H9 (cell line): ENCODE measurements at regions not wholly inside any gene's neighbourhood (a gene's known extent, or its start where the extent isn't known, plus 50 kb on each side); places are given as distances from the start of the nearest gene placed in this dataset.

ENCODE experiments used
- DNase-seq: peaks from one replicate; pipeline ENCODE4 v3.0.0-alpha.2; 2017
- H2AFZ ChIP-seq: one replicate; pipeline ENCODE4 v1.6.1; 2013; ENCODE audit warnings: mild to moderate bottlenecking, low read length, control low read depth, moderate library complexity
- H2AK5ac ChIP-seq: 2 replicates; pipeline ENCODE4 v1.6.1; 2013; ENCODE audit warnings: low read length, control low read depth, mixed read lengths; ENCODE audit not compliant: insufficient read length
- H2BK120ac ChIP-seq: one replicate; pipeline ENCODE4 v1.6.1; 2013; ENCODE audit warnings: low read depth, mild to moderate bottlenecking, low read length, control low read depth, inconsistent platforms; ENCODE audit not compliant: poor library complexity, severe bottlenecking
- H2BK12ac ChIP-seq: 2 replicates; pipeline ENCODE4 v1.6.1; 2013; ENCODE audit warnings: low read length, control low read depth, mixed read lengths, low read depth; ENCODE audit not compliant: insufficient read length
- H2BK15ac ChIP-seq: 2 replicates; pipeline ENCODE4 v1.6.1; 2013; ENCODE audit warnings: low read depth, low read length, control low read depth
- H2BK20ac ChIP-seq: one replicate; pipeline ENCODE4 v1.6.1; 2013; ENCODE audit warnings: low read depth, mild to moderate bottlenecking, low read length, control low read depth, inconsistent platforms; ENCODE audit not compliant: poor library complexity, severe bottlenecking
- H2BK5ac ChIP-seq: 2 replicates; pipeline ENCODE4 v1.6.1; 2013; ENCODE audit warnings: low read length, control low read depth, mixed read lengths; ENCODE audit not compliant: insufficient read length
- H3K14ac ChIP-seq: 2 replicates; pipeline ENCODE4 v1.6.1; 2013; ENCODE audit warnings: low read length, control low read depth; ENCODE audit not compliant: insufficient read depth
- H3K18ac ChIP-seq: 2 replicates; pipeline ENCODE4 v1.6.1; 2013; ENCODE audit warnings: low read depth, mild to moderate bottlenecking, mixed read lengths, low read length, control low read depth; ENCODE audit not compliant: insufficient read length
- H3K23ac ChIP-seq: 2 replicates; pipeline ENCODE4 v1.6.1; 2013; ENCODE audit warnings: low read length, control low read depth, mixed read lengths, low read depth; ENCODE audit not compliant: insufficient read length
- H3K23me2 ChIP-seq: 2 replicates; pipeline ENCODE4 v1.6.1; 2013; ENCODE audit warnings: low read depth, mild to moderate bottlenecking, mixed read lengths, low read length, control low read depth; ENCODE audit not compliant: insufficient read length, poor library complexity, severe bottlenecking
- H3K27ac ChIP-seq: 2 replicates; pipeline ENCODE4 v1.5.1; 2013; ENCODE audit warnings: low read length, control low read depth, mixed read lengths, low read depth; ENCODE audit not compliant: insufficient read length
- H3K27me3 ChIP-seq: 2 replicates; pipeline ENCODE4 v1.6.1; 2013; ENCODE audit warnings: low read length, control low read depth, inconsistent platforms; ENCODE audit not compliant: insufficient read depth
- H3K4ac ChIP-seq: 2 replicates; pipeline ENCODE4 v1.6.1; 2013; ENCODE audit warnings: low read depth, mild to moderate bottlenecking, control low read depth, inconsistent platforms, low read length, moderate library complexity
- H3K4me1 ChIP-seq: 2 replicates; pipeline ENCODE4 v1.6.1; 2013; ENCODE audit warnings: low read length, control low read depth, inconsistent platforms; ENCODE audit not compliant: insufficient read depth
- H3K4me2 ChIP-seq: 2 replicates; pipeline ENCODE4 v1.6.1; 2013; ENCODE audit warnings: low read length, control low read depth, mixed read lengths; ENCODE audit not compliant: insufficient read length, insufficient read depth
- H3K56ac ChIP-seq: 2 replicates; pipeline ENCODE4 v1.6.1; 2013; ENCODE audit warnings: low read depth, mild to moderate bottlenecking, mixed read lengths, low read length, control low read depth; ENCODE audit not compliant: insufficient read length
- H3K79me1 ChIP-seq: 2 replicates; pipeline ENCODE4 v1.6.1; 2013; ENCODE audit warnings: low read depth, mild to moderate bottlenecking, moderate library complexity, low read length, control low read depth, inconsistent platforms; ENCODE audit not compliant: insufficient read depth, poor library complexity, severe bottlenecking
- H3K79me2 ChIP-seq: 2 replicates; pipeline ENCODE4 v1.6.1; 2013; ENCODE audit warnings: low read length, control low read depth, inconsistent platforms; ENCODE audit not compliant: insufficient read depth
- H3K9ac ChIP-seq: 2 replicates; pipeline ENCODE4 v1.6.1; 2013; ENCODE audit warnings: low read length, control low read depth, mixed read lengths; ENCODE audit not compliant: insufficient read length; ENCODE audit errors: extremely low read depth
- H3K9me3 ChIP-seq: one replicate; pipeline ENCODE4 v1.6.1; 2013; ENCODE audit warnings: low read depth, low read length, inconsistent platforms; ENCODE audit not compliant: control insufficient read depth
- H3T11ph ChIP-seq: one replicate; pipeline ENCODE4 v1.6.1; 2013; ENCODE audit warnings: mild to moderate bottlenecking, low read length, control low read depth, inconsistent platforms
- H4K20me1 ChIP-seq: one replicate; pipeline ENCODE4 v1.6.1; 2013; ENCODE audit not compliant: control insufficient read depth, insufficient read length, insufficient read depth
- H4K5ac ChIP-seq: 2 replicates; pipeline ENCODE4 v1.6.1; 2013; ENCODE audit warnings: low read depth, mild to moderate bottlenecking, mixed read lengths, low read length, control low read depth; ENCODE audit not compliant: insufficient read length
- H4K8ac ChIP-seq: replicated peaks from 2 replicates; pipeline ENCODE4 v1.6.1; 2013; ENCODE audit warnings: low read length, control low read depth, mixed read lengths, low read depth; ENCODE audit not compliant: insufficient read length
- H4K91ac ChIP-seq: 2 replicates; pipeline ENCODE4 v1.6.1; 2013; ENCODE audit warnings: low read depth, mild to moderate bottlenecking, moderate library complexity, mixed read lengths, low read length, control low read depth; ENCODE audit not compliant: insufficient read length
- H3K27ac Mint-ChIP-seq, 3 experiments: 2 replicates in 2 of 3; 3 replicates in 1 of 3; pipeline ENCODE4 v1.8.0; 2020 to 2021; ENCODE audit warnings: mixed read lengths in 3 of 3, mild to moderate bottlenecking in 1 of 3, moderate library complexity in 1 of 3
- H3K27me3 Mint-ChIP-seq: 2 replicates; pipeline ENCODE4 v1.8.0; 2021; ENCODE audit warnings: low read depth, mild to moderate bottlenecking, moderate library complexity, mixed read lengths
- H3K36me3 Mint-ChIP-seq, 3 experiments: 2 replicates in 2 of 3; 3 replicates in 1 of 3; pipeline ENCODE4 v1.8.0; 2020 to 2021; ENCODE audit warnings: low read depth in 3 of 3, mixed read lengths in 3 of 3; ENCODE audit not compliant: insufficient read depth in 1 of 3
- H3K4me1 Mint-ChIP-seq, 2 experiments: 2 replicates each; pipeline ENCODE4 v1.8.0; 2020; ENCODE audit warnings: mixed read lengths in 2 of 2
- H3K4me3 Mint-ChIP-seq, 2 experiments: 2 replicates in 1 of 2; 3 replicates in 1 of 2; pipeline ENCODE4 v1.8.0; 2020 to 2021; ENCODE audit warnings: mild to moderate bottlenecking in 2 of 2, mixed read lengths in 2 of 2, moderate library complexity in 1 of 2
- H3K9me3 Mint-ChIP-seq, 2 experiments: 2 replicates in 1 of 2; 3 replicates in 1 of 2; pipeline ENCODE4 v1.8.0; 2020; ENCODE audit warnings: mild to moderate bottlenecking in 2 of 2, mixed read lengths in 2 of 2, moderate library complexity in 1 of 2
- CTCF ChIP-seq: fragments of 200-600 bp; sonication (generic); conservative IDR thresholded peaks from 3 replicates; pipeline ENCODE4 v1.8.0; 2021; ENCODE audit warnings: antibody characterized with exemption, mild to moderate bottlenecking
- WGBS: extraction: QIAGEN DNeasy Blood & Tissue Kit; methylation state at CpG from one replicate; pipeline ENCODE4 v1.1.7; 2013; ENCODE audit warnings: missing lambda C conversion rate, low lambda C conversion rate, mixed read lengths; ENCODE audit not compliant: insufficient read length; ENCODE audit errors: extremely low coverage; 5-methylcytosine and 5-hydroxymethylcytosine counted together

GRCh38 chr4:136124251-136124745 lies 1408.0 kb downstream of the PCDH18 start:
- no peak overlapping the region for H3K4me2 ChIP-seq
- WGBS = no CpG with 5 or more reads among the region's 1 CpG

More at GRCh38 chr4:136124251-136124745, 1408.0 kb downstream of the PCDH18 start:
- no peak overlapping the region for H3K56ac ChIP-seq
- no peak overlapping the region for H3K14ac ChIP-seq
- no peak overlapping the region for H3K9ac ChIP-seq
- H3K23ac ChIP-seq = no peak overlapping the region
- no peak for DNase-seq
- no peak overlapping the region for H3K18ac ChIP-seq
- no peaks in the 10 kb centered on the region for H3K4me1 ChIP-seq
- H3K9me3 ChIP-seq = no peaks in the 10 kb centered on the region
- H3K23me2 ChIP-seq = no peaks in the 10 kb centered on the region
- no peak overlapping the region for H3K4ac ChIP-seq
- no peak overlapping the region for H2AFZ ChIP-seq
- H2AK5ac ChIP-seq = no peak overlapping the region
- H2BK5ac ChIP-seq = no peak overlapping the region
- Mint-ChIP-seq H3K27ac (no peak overlapping the region), H3K27me3 (no peaks in the 10 kb centered on the region), H3K36me3 (0 out of 7 replicates have a peak, but pooled peaks cover 0 to 4% (median 0%) of the 10 kb centered on the region in 3 experiments), H3K4me3 (no peak overlapping the region), H3K9me3 (no peaks in the 10 kb centered on the region), H3K4me1 (peaks cover 3 to 5% of the 10 kb centered on the region in 2 experiments; a peak in 1 of 4 replicates)
- no peaks in the 10 kb centered on the region for H4K20me1 ChIP-seq
- H4K91ac ChIP-seq = no peak overlapping the region
- H2BK15ac ChIP-seq = no peak overlapping the region
- H3K27me3 ChIP-seq = no peaks in the 10 kb centered on the region
- no peaks in the 10 kb centered on the region for H3K79me2 ChIP-seq
- no peak overlapping the region for H2BK20ac ChIP-seq
- no peak overlapping the region for H2BK120ac ChIP-seq
- H4K8ac ChIP-seq = no peak overlapping the region
- no peak for TF ChIP-seq CTCF
- no peak overlapping the region for H2BK12ac ChIP-seq
- H3K27ac ChIP-seq = no peak overlapping the region
- H4K5ac ChIP-seq = no peak overlapping the region
- no peak overlapping the region for H3T11ph ChIP-seq
- H3K79me1 ChIP-seq = no peaks in the 10 kb centered on the region
